Esophagus muscularis mucosa (tissue), 3 donors: ENCODE measurements at regions not wholly inside any gene's neighbourhood (a gene's known extent, or its start where the extent isn't known, plus 50 kb on each side); places are given as distances from the start of the nearest gene placed in this dataset.

Source experiments
- CTCF ChIP-seq, 3 experiments: fragments of 200-600 bp in 2 of 3; fragments of 450-650 bp in 1 of 3; sonication (generic) in 2 of 3; IDR thresholded peaks; one replicate each; pipeline ENCODE4 v1.5.1; 2017 to 2019; ENCODE audit warnings: antibody characterized with exemption in 3 of 3, mild to moderate bottlenecking in 2 of 3, moderate library complexity in 1 of 3
- POLR2A ChIP-seq: fragments of 450-650 bp; IDR thresholded peaks from one replicate; pipeline ENCODE4 v1.6.1; 2017; ENCODE audit warnings: antibody characterized with exemption, moderate library complexity, mild to moderate bottlenecking, low read depth
- POLR2AphosphoS5 ChIP-seq, 2 donors: sonication (generic); formaldehyde crosslinking; IDR thresholded peaks; one replicate each; pipeline ENCODE4 v1.6.1; 2017; ENCODE audit warnings: antibody characterized with exemption in 2 of 2

GRCh38 chrX:102784550-102784949 lies 64.0 kb downstream of the GPRASP3 start:
- TF ChIP-seq CTCF (IDR thresholded peaks at IDR 0.05): no peak
- no peak for TF ChIP-seq POLR2A
- no peak for TF ChIP-seq POLR2AphosphoS5 (IDR thresholded peaks at IDR 0.05)
